ENCODE measurements at regions not wholly inside any gene's neighbourhood (a gene's known extent, or its start where the extent isn't known, plus 50 kb on each side); places are given as distances from the start of the nearest gene placed in this dataset.

GRCh38 chr1:157363660-157364140 lies 188.6 kb downstream of the FCRL5 start:
- TF ChIP-seq EZH2 (IDR thresholded peaks at IDR 0.05; ENCODE audit: insufficient read depth, poor library complexity, severe bottlenecking): no peak
- no peak for TF ChIP-seq EZH2phosphoT487 (IDR thresholded peaks at IDR 0.05; ENCODE audit: insufficient read depth, low read depth)
